ENCODE measurements at regions not wholly inside any gene's neighbourhood (a gene's known extent, or its start where the extent isn't known, plus 50 kb on each side); places are given as distances from the start of the nearest gene placed in this dataset.

GRCh38 chr2:176388861-176389260, 119.6 kb downstream of the MTX2 start:
- in situ Hi-C loops (cut with MboI; ENCODE audit: low sequenced_read_pairs) = no loop called here

- in situ Hi-C loops (cut with MboI; ENCODE audit: low sequenced_read_pairs) = no loop called here
Observed at GRCh38 chr2:176390276-176391147, 121.3 kb downstream of the MTX2 start.

GRCh38 chr2:176391148-176391419, 121.8 kb downstream of the MTX2 start:
- in situ Hi-C loops (cut with MboI; ENCODE audit: low sequenced_read_pairs) = no loop called here

GRCh38 chr2:176392249-176392648, 123.0 kb downstream of the MTX2 start:
- in situ Hi-C loops (cut with MboI; ENCODE audit: low sequenced_read_pairs) = no loop called here

- in situ Hi-C loops (cut with MboI; ENCODE audit: low sequenced_read_pairs) = no loop called here
Observed at GRCh38 chr2:176392744-176393414, 123.6 kb downstream of the MTX2 start.

GRCh38 chr2:176395273-176395854, 126.1 kb downstream of the MTX2 start:
- in situ Hi-C loops (cut with MboI; ENCODE audit: low sequenced_read_pairs) = no loop called here

- in situ Hi-C loops (cut with MboI; ENCODE audit: low sequenced_read_pairs) = no loop called here
Observed at GRCh38 chr2:176398243-176399073, 129.2 kb downstream of the MTX2 start.

- in situ Hi-C loops (cut with MboI; ENCODE audit: low sequenced_read_pairs) = no loop called here
Observed at GRCh38 chr2:176399074-176399598, 129.9 kb downstream of the MTX2 start.

GRCh38 chr2:176405477-176405876, 136.2 kb downstream of the MTX2 start:
- in situ Hi-C loops (cut with MboI; ENCODE audit: low sequenced_read_pairs) = no loop called here

- in situ Hi-C loops (cut with MboI; ENCODE audit: low sequenced_read_pairs) = no loop called here
Observed at GRCh38 chr2:176407706-176408105, 138.5 kb downstream of the MTX2 start.

- in situ Hi-C loops (cut with MboI; ENCODE audit: low sequenced_read_pairs) = no loop called here
Observed at GRCh38 chr2:176409671-176410070, 140.4 kb downstream of the MTX2 start.

- in situ Hi-C loops (cut with MboI; ENCODE audit: low sequenced_read_pairs) = no loop called here
Observed at GRCh38 chr2:176412136-176412535, 142.9 kb downstream of the MTX2 start.

- in situ Hi-C loops (cut with MboI; ENCODE audit: low sequenced_read_pairs) = no loop called here
Observed at GRCh38 chr2:176413786-176414185, 144.5 kb downstream of the MTX2 start.

GRCh38 chr2:176414641-176415040, 145.4 kb downstream of the MTX2 start:
- in situ Hi-C loops (cut with MboI; ENCODE audit: low sequenced_read_pairs) = no loop called here

- in situ Hi-C loops (cut with MboI; ENCODE audit: low sequenced_read_pairs) = no loop called here
Observed at GRCh38 chr2:176415174-176415895, 146.1 kb downstream of the MTX2 start.

- in situ Hi-C loops (cut with MboI; ENCODE audit: low sequenced_read_pairs) = no loop called here
Observed at GRCh38 chr2:176415937-176416499, 146.8 kb downstream of the MTX2 start.

- in situ Hi-C loops (cut with MboI; ENCODE audit: low sequenced_read_pairs) = no loop called here
Observed at GRCh38 chr2:176418768-176419167, 149.5 kb downstream of the MTX2 start.

- in situ Hi-C loops (cut with MboI; ENCODE audit: low sequenced_read_pairs) = no loop called here
Observed at GRCh38 chr2:176419591-176420071, 150.4 kb downstream of the MTX2 start.

GRCh38 chr2:176421297-176422050, 152.2 kb downstream of the MTX2 start:
- in situ Hi-C loops (cut with MboI; ENCODE audit: low sequenced_read_pairs) = no loop called here
